ENCODE measurements at regions not wholly inside any gene's neighbourhood (a gene's known extent, or its start where the extent isn't known, plus 50 kb on each side); places are given as distances from the start of the nearest gene placed in this dataset.
A peak's percentile ranks its signal among the peaks of the same experiment; 100 is the strongest.

GRCh38 chrX:111003118-111003517 lies 92.9 kb upstream of the PAK3 start:
- WGBS (ENCODE audit: insufficient coverage, low coverage, low lambda C conversion rate, missing lambda C conversion rate) = 65% methylated on average over 4 of the region's 4 CpGs
- DNase-seq (no peak), ATAC-seq (no peak)
- H3K27me3 ChIP-seq = peaks cover 0 to 9% of the 10 kb centered on the region in 2 donors
- no peak overlapping the region for H3K4me3 ChIP-seq
- intact Hi-C loops (cut with DNase I) = no loop called here
- TF ChIP-seq POLR2A (IDR thresholded peaks at IDR 0.05) = no peak
- no peak for TF ChIP-seq CTCF (IDR thresholded peaks at IDR 0.05)
- no peak overlapping the region for H3K27ac ChIP-seq
- no peaks in the 10 kb centered on the region for H3K4me1 ChIP-seq
- no peaks in the 10 kb centered on the region for H3K36me3 ChIP-seq
- H3K9me3 ChIP-seq = no peaks in the 10 kb centered on the region

- intact Hi-C loops (cut with DNase I) = no loop called here
- DNase-seq (no peak), ATAC-seq (peak; percentile 56 to 69 (median 60))
- H3K27me3 ChIP-seq = peaks cover 0 to 5% of the 10 kb centered on the region in 2 donors
- H3K27ac ChIP-seq = no peak overlapping the region
- H3K36me3 ChIP-seq = no peaks in the 10 kb centered on the region
- no peak overlapping the region for H3K4me3 ChIP-seq
- H3K9me3 ChIP-seq = no peaks in the 10 kb centered on the region
- WGBS (ENCODE audit: insufficient coverage, low coverage, low lambda C conversion rate, missing lambda C conversion rate) = 8% methylated on average over 8 of the region's 8 CpGs
- H3K4me1 ChIP-seq = no peaks in the 10 kb centered on the region
- peak; percentile 39 to 58 (median 52) for TF ChIP-seq CTCF (IDR thresholded peaks at IDR 0.05)
- TF ChIP-seq POLR2A (IDR thresholded peaks at IDR 0.05) = no peak
These were observed 103.4 kb upstream of the PAK3 start for GRCh38 chrX:110992611-110993010.

GRCh38 chrX:110989869-110990268 lies 106.1 kb upstream of the PAK3 start:
- Histone ChIP-seq H3K9me3 (no peaks in the 10 kb centered on the region), H3K27ac (no peak overlapping the region), H3K4me3 (no peak overlapping the region), H3K36me3 (no peaks in the 10 kb centered on the region), H3K4me1 (no peaks in the 10 kb centered on the region), H3K27me3 (peaks cover 0 to 5% of the 10 kb centered on the region in 2 donors)
- TF ChIP-seq CTCF (IDR thresholded peaks at IDR 0.05) (no peak), POLR2A (IDR thresholded peaks at IDR 0.05) (no peak)
- ATAC-seq (no peak), DNase-seq (no peak)
- intact Hi-C loops (cut with DNase I) = no loop called here
- WGBS (ENCODE audit: insufficient coverage, low coverage, low lambda C conversion rate, missing lambda C conversion rate) = 80% methylated on average over 6 of the region's 6 CpGs

GRCh38 chrX:110989447-110989846 lies 106.5 kb upstream of the PAK3 start:
- Histone ChIP-seq H3K4me3 (no peak overlapping the region), H3K27me3 (peaks cover 0 to 5% of the 10 kb centered on the region in 2 donors), H3K9me3 (no peaks in the 10 kb centered on the region), H3K27ac (no peak overlapping the region), H3K4me1 (no peaks in the 10 kb centered on the region), H3K36me3 (no peaks in the 10 kb centered on the region)
- ATAC-seq = no peak
- WGBS (ENCODE audit: insufficient coverage, low coverage, low lambda C conversion rate, missing lambda C conversion rate) = 51% methylated on average over 3 of the region's 3 CpGs
- TF ChIP-seq CTCF (IDR thresholded peaks at IDR 0.05) (no peak), POLR2A (IDR thresholded peaks at IDR 0.05) (no peak)
- intact Hi-C loops (cut with DNase I) = no loop called here
- no peak for DNase-seq

GRCh38 chrX:110987292-110987691 lies 108.7 kb upstream of the PAK3 start:
- ATAC-seq (no peak), DNase-seq (no peak)
- no peaks in the 10 kb centered on the region for H3K9me3 ChIP-seq
- 8% methylated on average over 3 of the region's 3 CpGs for WGBS (ENCODE audit: insufficient coverage, low coverage, low lambda C conversion rate, missing lambda C conversion rate)
- TF ChIP-seq POLR2A (IDR thresholded peaks at IDR 0.05) (no peak), CTCF (IDR thresholded peaks at IDR 0.05) (no peak)
- peaks cover 0 to 3% of the 10 kb centered on the region in 2 donors for H3K27me3 ChIP-seq
- no peaks in the 10 kb centered on the region for H3K4me1 ChIP-seq
- intact Hi-C loops (cut with DNase I) = no loop called here
- H3K27ac ChIP-seq = no peak overlapping the region
- no peaks in the 10 kb centered on the region for H3K36me3 ChIP-seq
- H3K4me3 ChIP-seq = no peak overlapping the region

All from right lobe of liver (tissue), 6 donors.